T-helper 1 cell treated with Interleukin-12 subunit alpha and Interleukin-12 subunit beta and Interleukin-4 antibody, amounts not matched to agents 30 μg/mL and 1 μg/mL, for 36 hours (primary cell): ENCODE measurements at regions not wholly inside any gene's neighbourhood (a gene's known extent, or its start where the extent isn't known, plus 50 kb on each side); places are given as distances from the start of the nearest gene placed in this dataset.

ENCODE experiments used
- H3K27ac Mint-ChIP-seq: one replicate; pipeline ENCODE4 v1.8.0; 2021; ENCODE audit warnings: mild to moderate bottlenecking, mixed read lengths
- H3K27me3 Mint-ChIP-seq: one replicate; pipeline ENCODE4 v1.8.0; 2021; ENCODE audit warnings: low read depth, mixed read lengths
- H3K36me3 Mint-ChIP-seq: one replicate; pipeline ENCODE4 v1.8.0; 2021; ENCODE audit warnings: low read depth, mixed read lengths
- H3K4me1 Mint-ChIP-seq: one replicate; pipeline ENCODE4 v1.8.0; 2021; ENCODE audit warnings: low read depth, mixed read lengths
- H3K4me3 Mint-ChIP-seq: one replicate; pipeline ENCODE4 v1.8.0; 2021; ENCODE audit warnings: mild to moderate bottlenecking, moderate library complexity, mixed read lengths
- H3K9me3 Mint-ChIP-seq: one replicate; pipeline ENCODE4 v1.8.0; 2021; ENCODE audit warnings: mixed read lengths

- H3K4me1 Mint-ChIP-seq, result no peaks in the 10 kb centered on the region
Measured at GRCh38 chr13:106184790-106185189, 350.7 kb downstream of the EFNB2 start.

GRCh38 chr13:106183410-106184065 lies 351.9 kb downstream of the EFNB2 start:
- Mint-ChIP-seq H3K9me3 (peaks cover 9% of the 10 kb centered on the region), H3K27me3 (no peaks in the 10 kb centered on the region), H3K4me1 (no peaks in the 10 kb centered on the region)

More at GRCh38 chr13:106184790-106185189, 350.7 kb downstream of the EFNB2 start:
- peaks cover 9% of the 10 kb centered on the region for H3K9me3 Mint-ChIP-seq
- H3K27me3 Mint-ChIP-seq, result no peaks in the 10 kb centered on the region
- H3K27ac Mint-ChIP-seq, result no peak overlapping the region
- no peak overlapping the region for H3K4me3 Mint-ChIP-seq
- H3K36me3 Mint-ChIP-seq, result no peaks in the 10 kb centered on the region

GRCh38 chr13:106182404-106182803 lies 353.1 kb downstream of the EFNB2 start:
- H3K4me3 Mint-ChIP-seq, result no peak overlapping the region
- no peaks in the 10 kb centered on the region for H3K4me1 Mint-ChIP-seq
- H3K27me3 Mint-ChIP-seq, result no peaks in the 10 kb centered on the region
- no peak overlapping the region for H3K27ac Mint-ChIP-seq
- H3K9me3 Mint-ChIP-seq, result peaks cover 9% of the 10 kb centered on the region
- H3K36me3 Mint-ChIP-seq, result no peaks in the 10 kb centered on the region

More at GRCh38 chr13:106183410-106184065, 351.9 kb downstream of the EFNB2 start:
- no peaks in the 10 kb centered on the region for H3K36me3 Mint-ChIP-seq
- no peak overlapping the region for H3K27ac Mint-ChIP-seq
- no peak overlapping the region for H3K4me3 Mint-ChIP-seq

GRCh38 chr13:106178816-106179215 lies 356.6 kb downstream of the EFNB2 start:
- Mint-ChIP-seq H3K27me3 (no peaks in the 10 kb centered on the region), H3K4me1 (no peaks in the 10 kb centered on the region), H3K4me3 (no peak overlapping the region), H3K36me3 (no peaks in the 10 kb centered on the region), H3K27ac (no peak overlapping the region), H3K9me3 (no peaks in the 10 kb centered on the region)

GRCh38 chr13:106177146-106177545 lies 358.3 kb downstream of the EFNB2 start:
- Mint-ChIP-seq H3K36me3 (no peaks in the 10 kb centered on the region), H3K27me3 (no peaks in the 10 kb centered on the region), H3K4me3 (no peak overlapping the region), H3K4me1 (no peaks in the 10 kb centered on the region), H3K27ac (no peak overlapping the region), H3K9me3 (no peaks in the 10 kb centered on the region)

- no peaks in the 10 kb centered on the region for H3K4me1 Mint-ChIP-seq
- H3K36me3 Mint-ChIP-seq, result no peaks in the 10 kb centered on the region
- H3K9me3 Mint-ChIP-seq, result no peaks in the 10 kb centered on the region
- no peaks in the 10 kb centered on the region for H3K27me3 Mint-ChIP-seq
- H3K27ac Mint-ChIP-seq, result no peak overlapping the region
- no peak overlapping the region for H3K4me3 Mint-ChIP-seq
Measured at GRCh38 chr13:106176117-106176516, 359.3 kb downstream of the EFNB2 start.

- Mint-ChIP-seq H3K9me3 (no peaks in the 10 kb centered on the region), H3K4me3 (no peak overlapping the region), H3K4me1 (no peaks in the 10 kb centered on the region), H3K27ac (no peak overlapping the region), H3K27me3 (no peaks in the 10 kb centered on the region), H3K36me3 (no peaks in the 10 kb centered on the region)
Measured at GRCh38 chr13:106173891-106174610, 361.4 kb downstream of the EFNB2 start.

- Mint-ChIP-seq H3K4me3 (no peak overlapping the region), H3K27ac (no peak overlapping the region), H3K36me3 (no peaks in the 10 kb centered on the region), H3K9me3 (no peaks in the 10 kb centered on the region), H3K4me1 (no peaks in the 10 kb centered on the region), H3K27me3 (no peaks in the 10 kb centered on the region)
Measured at GRCh38 chr13:106173346-106173745, 362.1 kb downstream of the EFNB2 start.

GRCh38 chr13:106172176-106172905 lies 363.1 kb downstream of the EFNB2 start:
- Mint-ChIP-seq H3K27me3 (no peaks in the 10 kb centered on the region), H3K36me3 (no peaks in the 10 kb centered on the region), H3K4me1 (no peaks in the 10 kb centered on the region), H3K27ac (no peak overlapping the region), H3K4me3 (no peak overlapping the region), H3K9me3 (no peaks in the 10 kb centered on the region)

GRCh38 chr13:106163426-106163825 lies 372.0 kb downstream of the EFNB2 start:
- Mint-ChIP-seq H3K4me3 (no peak overlapping the region), H3K27me3 (no peaks in the 10 kb centered on the region), H3K4me1 (no peaks in the 10 kb centered on the region), H3K9me3 (no peaks in the 10 kb centered on the region), H3K27ac (no peak overlapping the region), H3K36me3 (no peaks in the 10 kb centered on the region)

- Mint-ChIP-seq H3K27ac (no peak overlapping the region), H3K4me1 (no peaks in the 10 kb centered on the region), H3K9me3 (no peaks in the 10 kb centered on the region), H3K27me3 (no peaks in the 10 kb centered on the region), H3K4me3 (no peak overlapping the region), H3K36me3 (no peaks in the 10 kb centered on the region)
Measured at GRCh38 chr13:106161146-106161545, 374.3 kb downstream of the EFNB2 start.

- no peak overlapping the region for H3K27ac Mint-ChIP-seq
- H3K4me1 Mint-ChIP-seq, result no peaks in the 10 kb centered on the region
- no peaks in the 10 kb centered on the region for H3K27me3 Mint-ChIP-seq
Measured at GRCh38 chr13:106159295-106160195, 375.9 kb downstream of the EFNB2 start.

GRCh38 chr13:106156468-106156867 lies 379.0 kb downstream of the EFNB2 start:
- Mint-ChIP-seq H3K4me3 (no peak overlapping the region), H3K9me3 (no peaks in the 10 kb centered on the region)

More at GRCh38 chr13:106159295-106160195, 375.9 kb downstream of the EFNB2 start:
- Mint-ChIP-seq H3K4me3 (no peak overlapping the region), H3K9me3 (no peaks in the 10 kb centered on the region), H3K36me3 (no peaks in the 10 kb centered on the region)

GRCh38 chr13:106155411-106155810 lies 380.1 kb downstream of the EFNB2 start:
- no peaks in the 10 kb centered on the region for H3K4me1 Mint-ChIP-seq
- no peaks in the 10 kb centered on the region for H3K36me3 Mint-ChIP-seq
- no peak overlapping the region for H3K27ac Mint-ChIP-seq
- H3K27me3 Mint-ChIP-seq, result no peaks in the 10 kb centered on the region
- H3K9me3 Mint-ChIP-seq, result no peaks in the 10 kb centered on the region
- no peak overlapping the region for H3K4me3 Mint-ChIP-seq

More at GRCh38 chr13:106156468-106156867, 379.0 kb downstream of the EFNB2 start:
- Mint-ChIP-seq H3K27me3 (no peaks in the 10 kb centered on the region), H3K4me1 (no peaks in the 10 kb centered on the region), H3K27ac (no peak overlapping the region), H3K36me3 (no peaks in the 10 kb centered on the region)
